ENCODE measurements at regions not wholly inside any gene's neighbourhood (a gene's known extent, or its start where the extent isn't known, plus 50 kb on each side); places are given as distances from the start of the nearest gene placed in this dataset.

DNA sequence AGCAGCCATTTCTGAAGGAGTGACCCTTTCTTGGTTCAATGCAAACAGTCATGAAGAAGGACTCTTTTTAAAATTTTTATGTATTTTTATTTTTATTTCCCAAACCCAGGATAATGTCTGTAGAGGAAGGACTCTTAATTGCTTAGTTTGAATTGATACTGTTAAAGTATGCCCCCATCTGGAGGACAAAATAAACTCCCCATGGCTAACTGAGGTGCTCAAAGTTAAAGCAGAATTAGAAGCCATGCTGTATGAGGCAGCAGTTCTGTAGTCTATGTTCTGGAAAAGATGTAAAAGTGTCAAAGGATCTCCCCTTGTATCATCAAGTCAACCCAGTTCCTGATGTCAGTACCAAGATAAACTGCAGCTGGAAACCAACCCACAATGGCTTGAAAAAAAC, 617.9 kb upstream of the GRM3 start:
- H3K36me3 ChIP-seq: no peaks in the 10 kb centered on the region
- H3K27ac ChIP-seq: no peak overlapping the region
- no peak overlapping the region for H3K4me3 ChIP-seq
- intact Hi-C loops (cut with DNase I): no loop called here
- no peaks in the 10 kb centered on the region for H3K27me3 ChIP-seq
- DNase-seq: no peak
- TF ChIP-seq, protein P1, sequence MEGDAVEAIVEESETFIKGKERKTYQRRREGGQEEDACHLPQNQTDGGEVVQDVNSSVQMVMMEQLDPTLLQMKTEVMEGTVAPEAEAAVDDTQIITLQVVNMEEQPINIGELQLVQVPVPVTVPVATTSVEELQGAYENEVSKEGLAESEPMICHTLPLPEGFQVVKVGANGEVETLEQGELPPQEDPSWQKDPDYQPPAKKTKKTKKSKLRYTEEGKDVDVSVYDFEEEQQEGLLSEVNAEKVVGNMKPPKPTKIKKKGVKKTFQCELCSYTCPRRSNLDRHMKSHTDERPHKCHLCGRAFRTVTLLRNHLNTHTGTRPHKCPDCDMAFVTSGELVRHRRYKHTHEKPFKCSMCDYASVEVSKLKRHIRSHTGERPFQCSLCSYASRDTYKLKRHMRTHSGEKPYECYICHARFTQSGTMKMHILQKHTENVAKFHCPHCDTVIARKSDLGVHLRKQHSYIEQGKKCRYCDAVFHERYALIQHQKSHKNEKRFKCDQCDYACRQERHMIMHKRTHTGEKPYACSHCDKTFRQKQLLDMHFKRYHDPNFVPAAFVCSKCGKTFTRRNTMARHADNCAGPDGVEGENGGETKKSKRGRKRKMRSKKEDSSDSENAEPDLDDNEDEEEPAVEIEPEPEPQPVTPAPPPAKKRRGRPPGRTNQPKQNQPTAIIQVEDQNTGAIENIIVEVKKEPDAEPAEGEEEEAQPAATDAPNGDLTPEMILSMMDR (IDR thresholded peaks at IDR 0.05): no peak
- H3K9me3 ChIP-seq: no peaks in the 10 kb centered on the region
- peak; percentile 33 for ATAC-seq
- H3K4me1 ChIP-seq: no peaks in the 10 kb centered on the region

DNA sequence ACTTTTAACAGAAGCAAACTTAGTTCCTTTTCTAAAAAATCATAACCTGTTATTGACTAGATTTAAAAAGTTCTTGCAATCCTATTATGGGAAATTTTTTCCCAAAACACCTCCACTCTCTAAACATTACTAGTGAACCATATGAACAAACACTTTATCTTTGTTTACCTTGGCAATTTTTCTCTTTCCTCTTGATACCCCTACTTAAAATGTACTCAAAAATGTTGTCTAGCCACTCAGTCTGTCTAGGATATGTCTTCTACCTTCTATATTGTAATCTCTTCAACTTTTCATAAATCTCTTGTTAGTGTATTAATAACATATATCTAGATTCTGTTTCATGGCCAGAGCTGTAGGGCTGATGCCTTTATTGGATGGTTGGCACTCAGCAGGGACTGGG, 630.0 kb upstream of the GRM3 start:
- Histone ChIP-seq H3K36me3 (no peaks in the 10 kb centered on the region), H3K9me3 (no peaks in the 10 kb centered on the region), H3K27me3 (no peaks in the 10 kb centered on the region), H3K4me3 (no peak overlapping the region), H3K27ac (no peak overlapping the region), H3K4me1 (no peaks in the 10 kb centered on the region)
- TF ChIP-seq, protein P1 (IDR thresholded peaks at IDR 0.05): no peak
- intact Hi-C loops (cut with DNase I): no loop called here
- DNase-seq: no peak
- ATAC-seq: peak; percentile 76

DNA sequence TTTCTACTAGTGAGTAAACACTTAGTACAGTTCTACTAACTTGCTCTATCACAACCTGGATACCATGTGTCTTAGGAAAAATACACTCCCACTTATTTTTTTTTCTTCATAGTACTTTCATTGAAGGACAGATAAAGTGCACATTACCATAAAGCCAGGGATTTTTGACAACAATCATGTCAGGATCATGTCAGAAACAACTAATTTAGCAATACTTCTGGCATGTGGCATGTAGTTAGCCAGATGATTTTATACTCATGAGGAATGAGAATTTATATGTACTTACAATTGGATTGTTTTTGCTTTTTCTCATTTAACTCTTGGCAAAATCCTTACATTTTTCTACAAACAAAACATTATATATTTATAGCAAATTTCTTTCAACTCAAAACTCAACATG, 630.7 kb upstream of the GRM3 start:
- H3K4me3 ChIP-seq: no peak overlapping the region
- H3K4me1 ChIP-seq: no peaks in the 10 kb centered on the region
- intact Hi-C loops (cut with DNase I): no loop called here
- H3K27me3 ChIP-seq: no peaks in the 10 kb centered on the region
- TF ChIP-seq, protein P1 (IDR thresholded peaks at IDR 0.05): no peak
- H3K36me3 ChIP-seq: no peaks in the 10 kb centered on the region
- ATAC-seq (no peak), DNase-seq (no peak)
- H3K27ac ChIP-seq: no peak overlapping the region
- no peaks in the 10 kb centered on the region for H3K9me3 ChIP-seq

DNA sequence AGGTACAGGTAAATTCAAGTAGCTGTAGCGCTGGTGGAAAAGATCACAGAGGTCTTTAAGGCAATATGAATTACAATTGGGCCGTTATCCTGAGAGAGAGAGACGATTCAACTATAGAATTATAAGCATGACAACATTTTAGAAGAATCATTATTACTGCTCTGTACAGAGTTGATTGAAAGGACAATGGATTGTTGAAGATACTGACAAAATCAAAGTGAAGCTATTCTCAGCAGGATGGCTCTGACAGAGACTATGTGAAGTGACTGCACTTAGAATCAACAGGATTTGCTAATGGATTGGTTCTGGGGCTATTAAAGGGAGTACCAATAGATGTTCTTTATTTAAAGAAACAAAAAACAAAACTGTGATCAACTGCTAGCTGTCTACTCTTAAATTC, 634.8 kb upstream of the GRM3 start:
- no peak for ATAC-seq
- Histone ChIP-seq H3K27ac (no peak overlapping the region), H3K9me3 (no peaks in the 10 kb centered on the region), H3K27me3 (no peaks in the 10 kb centered on the region), H3K4me3 (no peak overlapping the region), H3K36me3 (no peaks in the 10 kb centered on the region), H3K4me1 (no peaks in the 10 kb centered on the region)
- intact Hi-C loops (cut with DNase I): no loop called here
- no peak for DNase-seq
- TF ChIP-seq, protein P1 (IDR thresholded peaks at IDR 0.05): no peak

DNA sequence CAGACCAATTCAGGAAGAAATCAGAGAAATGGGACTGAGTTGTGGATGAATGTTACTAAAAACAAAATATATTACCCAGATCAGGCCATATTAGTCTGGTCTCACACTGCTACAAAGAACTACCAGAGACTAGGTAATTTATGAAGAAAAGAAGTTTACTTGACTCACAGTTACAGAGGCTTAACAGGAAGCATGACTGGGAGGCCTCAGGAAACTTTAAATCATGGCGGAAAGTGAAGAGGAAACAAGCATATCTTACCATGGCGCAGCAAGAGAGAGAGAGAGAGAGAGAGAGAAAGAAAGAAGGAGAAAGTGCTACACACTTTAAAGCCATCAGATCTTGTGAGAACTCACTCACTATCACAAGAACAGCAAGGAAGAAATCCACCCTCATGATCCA, 636.8 kb upstream of the GRM3 start:
- Histone ChIP-seq H3K27me3 (no peaks in the 10 kb centered on the region), H3K4me1 (no peaks in the 10 kb centered on the region), H3K36me3 (no peaks in the 10 kb centered on the region), H3K27ac (no peak overlapping the region), H3K4me3 (no peak overlapping the region), H3K9me3 (peaks cover 0 to 18% of the 10 kb centered on the region in 2 donors)
- no peak for DNase-seq
- ATAC-seq: no peak
- intact Hi-C loops (cut with DNase I): no loop called here
- TF ChIP-seq, protein P1 (IDR thresholded peaks at IDR 0.05): no peak
